ENCODE measurements at regions not wholly inside any gene's neighbourhood (a gene's known extent, or its start where the extent isn't known, plus 50 kb on each side); places are given as distances from the start of the nearest gene placed in this dataset.

DNA sequence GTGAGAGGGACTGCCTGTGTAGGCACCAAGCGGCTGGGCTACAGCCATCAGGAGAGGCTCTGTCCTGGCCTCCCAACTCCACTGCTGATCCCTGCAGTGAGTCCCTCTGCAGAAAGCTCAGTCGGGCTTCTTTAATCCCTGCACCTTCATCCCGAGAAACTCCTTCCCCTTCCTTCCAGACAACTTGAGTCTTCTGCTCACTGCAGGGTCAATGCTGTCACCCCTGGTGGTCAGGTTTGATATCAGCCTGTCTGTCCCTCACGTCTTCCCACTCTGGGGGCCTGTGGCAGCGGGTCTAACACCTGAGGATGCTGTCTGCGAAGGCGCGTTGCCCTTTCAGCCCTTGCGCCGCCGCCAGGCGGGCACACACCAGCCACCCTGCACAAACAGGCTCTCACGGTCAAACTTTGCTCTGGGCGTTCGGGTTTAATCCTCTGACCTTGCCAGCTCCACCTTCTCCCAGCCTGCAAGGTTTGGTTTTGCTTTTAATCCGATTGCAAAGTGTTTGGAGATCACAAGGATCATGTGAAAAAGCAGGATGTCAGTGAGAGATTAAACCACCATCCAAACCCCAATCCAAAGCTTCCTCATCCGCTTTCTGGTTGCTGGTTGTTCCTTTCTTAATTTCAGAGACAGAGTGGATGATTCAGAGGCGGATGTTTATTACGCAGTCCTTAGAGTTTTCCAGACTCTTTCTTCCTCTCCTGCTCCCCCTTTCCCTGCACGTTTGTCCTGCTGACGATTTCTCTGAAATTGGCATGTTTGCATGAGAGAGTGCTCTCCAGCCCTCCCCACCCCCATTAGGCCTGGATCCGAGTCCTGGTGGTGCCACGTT is 74.8 kb upstream of the SLC34A2 start:
- DNase-seq (ENCODE audit: low read depth), result no peak

DNA sequence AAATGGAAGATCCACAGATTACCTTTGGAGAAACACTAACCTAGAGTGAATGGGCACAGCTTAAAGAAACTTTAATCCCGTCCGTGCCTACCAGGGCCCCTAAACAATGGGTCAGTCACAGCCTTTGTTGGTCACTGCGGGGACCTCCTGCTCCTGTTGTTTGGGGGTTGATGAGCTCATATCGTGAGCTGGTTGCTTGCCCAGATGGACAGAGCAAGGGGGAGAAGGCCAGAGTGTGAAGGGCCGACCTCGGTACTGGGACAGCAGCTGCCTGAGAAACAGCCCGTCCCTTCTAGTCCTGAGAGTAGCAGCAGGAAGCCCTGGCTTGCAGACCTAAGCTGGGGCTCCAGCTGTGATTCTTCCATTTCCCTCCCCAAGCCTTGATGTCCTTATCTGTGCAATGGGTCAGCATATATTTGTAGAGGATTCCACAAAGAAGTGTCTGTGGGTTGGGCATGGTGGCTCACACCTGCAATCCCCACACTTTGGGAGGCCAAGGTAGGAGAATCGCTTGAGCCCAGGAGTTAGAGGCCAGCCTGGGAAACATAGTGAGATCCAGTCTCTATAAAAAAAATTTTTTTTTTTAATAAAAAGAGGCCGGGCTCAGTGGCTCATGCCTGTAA is 69.6 kb upstream of the SLC34A2 start:
- DNase-seq (ENCODE audit: low read depth), result no peak

DNA sequence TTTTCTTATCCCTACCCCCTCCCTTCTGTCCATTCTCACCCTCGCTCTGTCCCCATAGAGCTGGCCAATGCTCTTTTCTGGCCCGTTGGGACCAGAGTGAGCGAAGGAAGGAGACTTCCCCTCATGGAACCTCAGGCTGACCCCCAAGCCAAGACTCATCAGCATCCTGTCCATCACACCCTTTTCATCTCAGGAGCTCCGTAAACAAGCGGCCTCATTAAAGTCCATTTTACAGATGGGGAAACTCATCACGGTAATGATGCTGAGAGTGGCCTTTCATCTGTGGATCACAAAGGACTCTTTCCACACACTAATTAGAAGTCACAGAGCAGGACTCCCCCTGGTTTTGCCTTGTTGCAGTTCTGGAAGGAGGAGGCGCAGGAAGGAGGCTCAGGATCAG is 67.4 kb upstream of the SLC34A2 start:
- DNase-seq (ENCODE audit: low read depth), result no peak

DNA sequence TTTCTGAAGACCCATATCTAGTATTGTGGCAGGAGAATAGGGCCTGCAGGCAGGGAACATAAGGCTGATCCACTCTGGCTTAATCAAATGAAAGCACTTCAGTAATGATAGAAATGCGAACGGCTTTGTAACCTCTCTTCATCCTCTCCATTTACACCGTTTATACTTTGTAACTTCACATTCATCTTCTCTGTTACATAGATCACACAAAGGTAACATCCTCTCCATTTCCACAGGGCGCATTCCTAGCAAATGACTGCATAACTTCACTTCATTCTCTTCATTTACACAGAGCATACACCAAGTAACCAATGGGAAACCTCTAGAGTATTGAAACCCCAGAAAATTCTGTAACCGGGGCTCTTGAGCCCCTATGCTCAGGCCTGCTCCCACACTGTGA is 65.5 kb upstream of the SLC34A2 start:
- no peak for DNase-seq (ENCODE audit: low read depth)

DNA sequence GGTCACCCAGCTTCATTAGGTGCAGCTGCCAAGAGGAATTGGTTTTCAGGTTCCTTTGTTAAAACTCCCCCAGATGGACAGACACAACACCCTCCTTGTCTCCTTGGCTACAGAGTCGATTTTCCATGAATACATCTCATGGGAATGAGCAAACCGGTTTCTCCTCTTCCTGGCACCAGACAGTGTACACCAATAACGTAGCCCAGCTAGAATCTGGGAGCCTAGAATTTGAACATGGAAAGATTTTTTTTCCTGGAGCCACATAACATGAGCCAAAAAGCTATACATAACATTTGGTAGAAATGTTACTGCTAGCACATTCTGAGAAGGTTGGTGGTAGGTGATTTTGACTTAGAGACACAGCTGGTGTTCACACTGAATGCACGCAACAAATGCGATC is 62.9 kb upstream of the SLC34A2 start:
- no peak for DNase-seq (ENCODE audit: low read depth)
